ENCODE measurements at regions not wholly inside any gene's neighbourhood (a gene's known extent, or its start where the extent isn't known, plus 50 kb on each side); places are given as distances from the start of the nearest gene placed in this dataset.

GRCh38 chr10:88023676-88024075 is 160.3 kb downstream of the PTEN start:
- DNase-seq = no peak

GRCh38 chr10:88026031-88026430 is 162.6 kb downstream of the PTEN start:
- no peak for DNase-seq

GRCh38 chr10:88027570-88027969 is 164.1 kb downstream of the PTEN start:
- DNase-seq = no peak

- DNase-seq = no peak
These were observed 164.6 kb downstream of the PTEN start for GRCh38 chr10:88028072-88028471.

GRCh38 chr10:88028654-88029053 is 165.2 kb downstream of the PTEN start:
- no peak for DNase-seq

GRCh38 chr10:88032566-88032965 is 169.1 kb downstream of the PTEN start:
- DNase-seq = no peak

GRCh38 chr10:88033385-88033784 is 170.0 kb downstream of the PTEN start:
- DNase-seq = no peak

GRCh38 chr10:88033793-88034192 is 170.4 kb downstream of the PTEN start:
- DNase-seq = no peak

GRCh38 chr10:88036126-88036525 is 172.7 kb downstream of the PTEN start:
- DNase-seq = no peak

- no peak for DNase-seq
These were observed 174.2 kb downstream of the PTEN start for GRCh38 chr10:88037623-88038022.

- peak; percentile 69 for DNase-seq
These were observed 174.8 kb downstream of the PTEN start for GRCh38 chr10:88038268-88038667.

GRCh38 chr10:88039496-88040200 is 176.2 kb downstream of the PTEN start:
- no peak for DNase-seq

GRCh38 chr10:88041243-88042159 is 178.1 kb downstream of the PTEN start:
- DNase-seq = no peak

- no peak for DNase-seq
These were observed 179.0 kb downstream of the PTEN start for GRCh38 chr10:88042160-88043100.

GRCh38 chr10:88045096-88045495 is 181.7 kb downstream of the PTEN start:
- DNase-seq = no peak

GRCh38 chr10:88045656-88046415 is 182.4 kb downstream of the PTEN start:
- DNase-seq = no peak

GRCh38 chr10:88047579-88047978 is 184.2 kb downstream of the PTEN start:
- DNase-seq = no peak

GRCh38 chr10:88048312-88048711 is 184.9 kb downstream of the PTEN start:
- DNase-seq = no peak

- no peak for DNase-seq
These were observed 185.8 kb downstream of the PTEN start for GRCh38 chr10:88049204-88049603.

GRCh38 chr10:88057720-88058119 is 194.3 kb downstream of the PTEN start:
- DNase-seq = no peak

- DNase-seq = no peak
These were observed 195.3 kb downstream of the PTEN start for GRCh38 chr10:88058750-88059149.

GRCh38 chr10:88059190-88059589 is 195.8 kb downstream of the PTEN start:
- no peak for DNase-seq
